ENCODE measurements at regions not wholly inside any gene's neighbourhood (a gene's known extent, or its start where the extent isn't known, plus 50 kb on each side); places are given as distances from the start of the nearest gene placed in this dataset.

DNA sequence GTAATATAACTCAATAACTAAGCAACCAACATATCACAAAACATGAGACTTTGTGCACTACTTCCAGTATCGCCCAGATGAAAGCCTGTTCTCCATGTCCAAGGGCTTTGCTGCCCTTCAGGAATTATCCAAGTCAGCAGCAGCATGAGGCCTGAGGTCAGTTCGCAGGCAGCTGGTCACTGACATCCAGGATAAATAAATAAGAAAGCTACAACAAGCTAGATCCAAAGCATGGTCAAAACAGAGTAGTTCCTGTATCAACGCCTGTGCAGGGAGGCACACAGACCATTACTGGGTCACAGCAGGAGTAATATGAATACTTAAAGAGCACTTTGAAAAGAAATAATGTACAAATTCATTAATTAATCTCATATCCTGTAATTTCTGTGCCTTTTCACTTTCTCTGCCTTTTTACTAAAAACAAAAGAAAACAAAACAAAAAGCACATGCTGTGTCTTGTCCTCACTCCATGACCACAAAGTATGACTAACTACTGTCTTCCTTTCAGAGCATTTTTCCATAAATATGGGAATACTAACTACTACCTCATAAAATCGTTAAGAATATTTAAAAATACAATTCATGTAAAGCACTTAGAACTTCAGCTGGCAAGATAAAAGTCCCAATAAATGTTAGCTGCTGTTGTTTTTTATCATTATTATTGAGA is 374.9 kb upstream of the IRAK1BP1 start:
- H3K9me3 ChIP-seq (ENCODE audit: low read length): no peaks in the 10 kb centered on the region
- intact Hi-C loops (cut with micrococcal nuclease; ENCODE audit: unreplicated experiment): no loop called here
- WGBS (ENCODE audit: low lambda C conversion rate): under 1% methylated on average over 4 of the region's 4 CpGs
- TF ChIP-seq KAT8 (CRISPR knock-in tag; IDR thresholded peaks at IDR 0.05): no peak
- no peak for TF ChIP-seq ZNF432 (CRISPR knock-in tag; IDR thresholded peaks at IDR 0.05; ENCODE audit: borderline replicate concordance)
- no peak for TF ChIP-seq TMF1 (CRISPR knock-in tag; IDR thresholded peaks at IDR 0.05; ENCODE audit: low read depth)
- no peak for TF ChIP-seq TFDP1 (CRISPR knock-in tag; IDR thresholded peaks at IDR 0.05; ENCODE audit: borderline replicate concordance)
- TF ChIP-seq, protein P1, sequence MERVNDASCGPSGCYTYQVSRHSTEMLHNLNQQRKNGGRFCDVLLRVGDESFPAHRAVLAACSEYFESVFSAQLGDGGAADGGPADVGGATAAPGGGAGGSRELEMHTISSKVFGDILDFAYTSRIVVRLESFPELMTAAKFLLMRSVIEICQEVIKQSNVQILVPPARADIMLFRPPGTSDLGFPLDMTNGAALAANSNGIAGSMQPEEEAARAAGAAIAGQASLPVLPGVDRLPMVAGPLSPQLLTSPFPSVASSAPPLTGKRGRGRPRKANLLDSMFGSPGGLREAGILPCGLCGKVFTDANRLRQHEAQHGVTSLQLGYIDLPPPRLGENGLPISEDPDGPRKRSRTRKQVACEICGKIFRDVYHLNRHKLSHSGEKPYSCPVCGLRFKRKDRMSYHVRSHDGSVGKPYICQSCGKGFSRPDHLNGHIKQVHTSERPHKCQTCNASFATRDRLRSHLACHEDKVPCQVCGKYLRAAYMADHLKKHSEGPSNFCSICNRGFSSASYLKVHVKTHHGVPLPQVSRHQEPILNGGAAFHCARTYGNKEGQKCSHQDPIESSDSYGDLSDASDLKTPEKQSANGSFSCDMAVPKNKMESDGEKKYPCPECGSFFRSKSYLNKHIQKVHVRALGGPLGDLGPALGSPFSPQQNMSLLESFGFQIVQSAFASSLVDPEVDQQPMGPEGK (CRISPR knock-in tag; IDR thresholded peaks at IDR 0.05): no peak
- TF ChIP-seq BCL3 (CRISPR knock-in tag; IDR thresholded peaks at IDR 0.05): no peak
- no peak for TF ChIP-seq ZMAT5 (CRISPR knock-in tag; IDR thresholded peaks at IDR 0.05; ENCODE audit: borderline replicate concordance, low read depth)
- H4K20me1 ChIP-seq (ENCODE audit: insufficient read depth, low read length): no peaks in the 10 kb centered on the region
- H3K27ac ChIP-seq (ENCODE audit: extremely low read length, insufficient read depth, low read length): no peak overlapping the region
- ChIA-PET POLR2A (no interaction called here), CTCF (ENCODE audit: low intra/inter-chr PET ratio, low total read pairs) (no interaction called here)
- no peaks in the 10 kb centered on the region for H3K36me3 ChIP-seq (replicated peaks in 1 of 2; ENCODE audit: control insufficient read depth in 1 of 2, insufficient read depth in 2 of 2, low read length in 2 of 2)
- H3K9ac ChIP-seq (ENCODE audit: insufficient read depth, low read depth, low read length): no peak overlapping the region
- H2AFZ ChIP-seq (ENCODE audit: low read length): no peak overlapping the region
- no peak for FAIRE-seq
- H3K27me3 ChIP-seq (ENCODE audit: control insufficient read depth in 1 of 2, insufficient read depth in 2 of 2, low read length in 2 of 2): no peaks in the 10 kb centered on the region
- H3K4me2 ChIP-seq (ENCODE audit: low read depth, low read length): no peak overlapping the region
- in situ Hi-C loops (cut with HindIII; ENCODE audit: extremely low pct_ligation_motif_present, low pct_unique_long_range_greater_than_20kb): no loop called here
- no peak overlapping the region for H3K4me3 ChIP-seq (replicated peaks in 1 of 3; ENCODE audit: insufficient read depth in 1 of 3, low read depth in 2 of 3, low read length in 3 of 3)
- BruUV-seq (replicated peaks): no TSS peak
- ATAC-seq: no peak
- no peaks in the 10 kb centered on the region for H3K79me2 ChIP-seq (ENCODE audit: insufficient read depth, low read length)
- no peaks in the 10 kb centered on the region for H3K4me1 ChIP-seq (ENCODE audit: insufficient read depth, low read length)
- no peak for DNase-seq (ENCODE audit: low spot score)
